ENCODE measurements at regions not wholly inside any gene's neighbourhood (a gene's known extent, or its start where the extent isn't known, plus 50 kb on each side); places are given as distances from the start of the nearest gene placed in this dataset.

DNA sequence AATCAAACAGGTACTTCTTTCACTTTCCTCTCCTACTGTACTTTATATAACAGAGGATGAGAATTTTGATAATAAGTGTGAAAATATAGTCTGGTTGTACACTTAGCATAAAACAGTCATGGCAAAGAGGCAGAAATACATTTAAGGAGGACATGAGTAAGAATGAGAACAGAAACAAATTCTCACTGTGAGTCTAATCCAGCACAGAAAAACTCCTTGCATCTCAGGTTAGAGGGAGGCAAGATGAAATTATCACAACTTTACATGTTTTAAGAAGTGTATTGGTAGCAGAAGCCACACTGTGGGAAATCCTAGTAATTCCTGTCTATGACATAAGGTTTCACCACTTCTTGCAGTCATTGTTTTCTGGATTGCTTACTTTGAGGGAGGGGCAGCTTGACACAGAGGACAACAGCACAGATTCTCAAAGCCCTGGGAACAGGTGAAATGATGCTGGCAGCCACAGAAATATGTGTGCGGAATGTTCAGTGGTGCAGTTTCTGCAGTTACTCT is 733.6 kb upstream of the GBE1 start:
- Histone ChIP-seq H3K27me3 (no peaks in the 10 kb centered on the region), H3K4me1 (no peaks in the 10 kb centered on the region), H3K9me3 (no peaks in the 10 kb centered on the region), H3K36me3 (no peaks in the 10 kb centered on the region), H3K27ac (no peak overlapping the region), H3K4me3 (no peak overlapping the region)
- TF ChIP-seq POLR2A (IDR thresholded peaks at IDR 0.05): no peak
- TF ChIP-seq, protein P1, sequence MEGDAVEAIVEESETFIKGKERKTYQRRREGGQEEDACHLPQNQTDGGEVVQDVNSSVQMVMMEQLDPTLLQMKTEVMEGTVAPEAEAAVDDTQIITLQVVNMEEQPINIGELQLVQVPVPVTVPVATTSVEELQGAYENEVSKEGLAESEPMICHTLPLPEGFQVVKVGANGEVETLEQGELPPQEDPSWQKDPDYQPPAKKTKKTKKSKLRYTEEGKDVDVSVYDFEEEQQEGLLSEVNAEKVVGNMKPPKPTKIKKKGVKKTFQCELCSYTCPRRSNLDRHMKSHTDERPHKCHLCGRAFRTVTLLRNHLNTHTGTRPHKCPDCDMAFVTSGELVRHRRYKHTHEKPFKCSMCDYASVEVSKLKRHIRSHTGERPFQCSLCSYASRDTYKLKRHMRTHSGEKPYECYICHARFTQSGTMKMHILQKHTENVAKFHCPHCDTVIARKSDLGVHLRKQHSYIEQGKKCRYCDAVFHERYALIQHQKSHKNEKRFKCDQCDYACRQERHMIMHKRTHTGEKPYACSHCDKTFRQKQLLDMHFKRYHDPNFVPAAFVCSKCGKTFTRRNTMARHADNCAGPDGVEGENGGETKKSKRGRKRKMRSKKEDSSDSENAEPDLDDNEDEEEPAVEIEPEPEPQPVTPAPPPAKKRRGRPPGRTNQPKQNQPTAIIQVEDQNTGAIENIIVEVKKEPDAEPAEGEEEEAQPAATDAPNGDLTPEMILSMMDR (IDR thresholded peaks at IDR 0.05): no peak
- intact Hi-C loops (cut with DNase I): no loop called here
- DNase-seq (no peak), ATAC-seq (no peak)
- WGBS, 4 donors: 89 to 98% (median 94%) methylated on average over 1 of the region's 1 CpG

DNA sequence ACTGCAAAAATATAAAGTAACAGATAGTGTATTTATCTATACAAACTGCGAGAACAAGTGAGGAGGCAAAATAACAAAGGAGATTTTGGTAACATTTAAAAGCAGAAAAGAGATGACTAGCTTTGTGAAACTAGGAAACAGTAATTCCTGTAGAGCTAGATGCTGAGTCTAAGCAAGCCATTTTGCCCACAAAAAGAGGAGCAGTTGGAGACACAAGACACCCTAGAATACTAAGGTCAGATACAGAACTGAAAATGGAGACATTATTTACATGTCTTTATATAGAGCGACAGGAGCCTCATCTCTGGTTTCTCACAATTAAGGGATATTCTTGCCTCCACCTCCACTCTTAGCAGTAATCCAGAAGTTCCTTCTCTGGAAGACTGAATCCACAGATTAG is 732.4 kb upstream of the GBE1 start:
- no peak overlapping the region for H3K4me3 ChIP-seq
- ATAC-seq (no peak), DNase-seq (no peak)
- no peaks in the 10 kb centered on the region for H3K9me3 ChIP-seq
- intact Hi-C loops (cut with DNase I): no loop called here
- H3K27me3 ChIP-seq: no peaks in the 10 kb centered on the region
- WGBS, 4 donors: 84 to 87% (median 85%) methylated on average over 2 of the region's 2 CpGs
- no peaks in the 10 kb centered on the region for H3K4me1 ChIP-seq
- TF ChIP-seq, protein P1 (IDR thresholded peaks at IDR 0.05): no peak
- TF ChIP-seq POLR2A (IDR thresholded peaks at IDR 0.05): no peak
- H3K27ac ChIP-seq: no peak overlapping the region
- no peaks in the 10 kb centered on the region for H3K36me3 ChIP-seq

DNA sequence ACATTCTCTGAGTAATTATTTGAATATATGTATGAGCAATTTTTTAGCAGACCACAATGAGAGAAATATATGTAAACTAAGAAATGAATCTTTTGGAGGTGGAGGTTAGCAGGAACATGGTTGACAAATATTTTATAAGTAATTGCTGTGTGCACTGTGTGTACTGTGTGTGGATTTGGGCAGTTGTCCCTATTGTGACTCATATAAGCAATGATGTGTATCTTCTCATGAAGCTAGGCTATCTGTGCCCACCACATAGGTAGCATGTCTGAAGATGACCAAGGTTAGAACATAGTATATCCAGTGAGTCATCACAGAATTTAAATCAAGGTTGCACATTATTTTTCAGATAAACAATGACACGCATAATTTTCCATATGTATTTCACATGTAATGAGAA is 713.9 kb upstream of the GBE1 start:
- DNase-seq (no peak), ATAC-seq (no peak)
- Histone ChIP-seq H3K4me1 (no peaks in the 10 kb centered on the region), H3K9me3 (peaks cover 0 to 13% (median 0%) of the 10 kb centered on the region in 12 donors), H3K4me3 (no peak overlapping the region), H3K27me3 (no peaks in the 10 kb centered on the region), H3K27ac (no peak overlapping the region), H3K36me3 (no peaks in the 10 kb centered on the region)
- 88 to 93% (median 92%) methylated on average over 1 of the region's 1 CpG for WGBS, 4 donors
- no peak for TF ChIP-seq POLR2A (IDR thresholded peaks at IDR 0.05)
- TF ChIP-seq, protein P1 (IDR thresholded peaks at IDR 0.05): no peak
- intact Hi-C loops (cut with DNase I): no loop called here

DNA sequence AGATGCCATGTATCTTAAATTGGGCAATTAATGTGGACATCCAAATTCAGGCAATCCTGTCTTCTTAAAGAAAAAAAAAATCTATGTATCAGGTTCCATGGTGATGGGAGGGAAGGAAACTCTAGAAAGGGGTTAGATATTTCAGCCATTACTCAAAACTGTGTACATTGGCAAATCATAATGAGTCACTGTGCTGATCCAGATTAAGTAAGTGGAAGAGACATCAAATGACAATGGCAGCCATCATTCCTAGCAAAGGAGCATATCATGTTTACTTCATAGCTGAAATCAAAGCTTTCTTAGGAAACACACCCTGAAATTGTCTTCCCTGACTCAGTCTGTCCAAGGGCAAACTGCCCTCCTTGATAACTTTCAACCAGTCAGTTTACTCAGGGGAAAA is 713.3 kb upstream of the GBE1 start:
- TF ChIP-seq POLR2A (IDR thresholded peaks at IDR 0.05): no peak
- TF ChIP-seq, protein P1 (IDR thresholded peaks at IDR 0.05): no peak
- Histone ChIP-seq H3K9me3 (peaks cover 0 to 13% (median 0%) of the 10 kb centered on the region in 12 donors), H3K27me3 (no peaks in the 10 kb centered on the region), H3K4me1 (no peaks in the 10 kb centered on the region), H3K36me3 (no peaks in the 10 kb centered on the region), H3K27ac (no peak overlapping the region), H3K4me3 (no peak overlapping the region)
- intact Hi-C loops (cut with DNase I): no loop called here
- no peak for ATAC-seq
- no peak for DNase-seq

Data from heart left ventricle (tissue), 16 donors.